Esophagus muscularis mucosa (tissue), 4 donors: ENCODE measurements at regions not wholly inside any gene's neighbourhood (a gene's known extent, or its start where the extent isn't known, plus 50 kb on each side); places are given as distances from the start of the nearest gene placed in this dataset.

Experiments
- DNase-seq: peaks from one replicate; pipeline ENCODE4 v3.0.0-alpha.2; 2017; ENCODE audit errors: extremely low spot score
- H3K27ac ChIP-seq, 4 donors: fragments of 200-600 bp; sonication (generic); replicated peaks in 1 of 4; 1 replicate in 3 of 4; 2 replicates in 1 of 4; pipeline ENCODE4 v1.5.1; 2016 to 2019; ENCODE audit warnings: mild to moderate bottlenecking in 1 of 4
- H3K27me3 ChIP-seq, 4 donors: fragments of 200-600 bp; sonication (generic); one replicate each; pipeline versions ENCODE4 v1.5.1 to v1.6.0; 2016 to 2019
- H3K36me3 ChIP-seq, 4 donors: fragments of 200-600 bp; sonication (generic); one replicate each; pipeline ENCODE4 v1.5.1; 2016 to 2019
- H3K4me1 ChIP-seq, 4 donors: fragments of 200-600 bp; sonication (generic); one replicate each; pipeline ENCODE4 v1.5.1; 2016 to 2019
- H3K4me3 ChIP-seq, 4 donors: fragments of 200-600 bp; sonication (generic); 1 replicate in 2 of 4; 2 replicates in 2 of 4; pipeline ENCODE4 v1.5.1; 2016 to 2019; ENCODE audit warnings: mild to moderate bottlenecking in 4 of 4, moderate library complexity in 1 of 4
- H3K9me3 ChIP-seq, 4 donors: fragments of 200-600 bp; sonication (generic); 1 replicate in 3 of 4; 2 replicates in 1 of 4; pipeline ENCODE4 v1.5.1; 2016 to 2019
- CTCF ChIP-seq, 3 experiments: fragments of 200-600 bp in 2 of 3; fragments of 450-650 bp in 1 of 3; sonication (generic) in 2 of 3; IDR thresholded peaks; one replicate each; pipeline ENCODE4 v1.5.1; 2017 to 2019; ENCODE audit warnings: antibody characterized with exemption in 3 of 3, mild to moderate bottlenecking in 2 of 3, moderate library complexity in 1 of 3
- EP300 ChIP-seq: sonication (generic); formaldehyde crosslinking; IDR thresholded peaks from one replicate; pipeline ENCODE4 v1.6.1; 2017; ENCODE audit warnings: antibody characterized with exemption
- POLR2A ChIP-seq: fragments of 450-650 bp; IDR thresholded peaks from one replicate; pipeline ENCODE4 v1.6.1; 2017; ENCODE audit warnings: antibody characterized with exemption, moderate library complexity, mild to moderate bottlenecking, low read depth
- POLR2AphosphoS5 ChIP-seq, 2 donors: sonication (generic); formaldehyde crosslinking; IDR thresholded peaks; one replicate each; pipeline ENCODE4 v1.6.1; 2017; ENCODE audit warnings: antibody characterized with exemption in 2 of 2
- WGBS: methylation state at CpG from one replicate; pipeline ENCODE4 v1.1.5; 2018; 5-methylcytosine and 5-hydroxymethylcytosine counted together
- intact Hi-C: fragments of 100-400 bp; cut with DNase I; formaldehyde crosslinking; loops from one replicate; pipeline ENCODE4 v1.15.1; 2023

- Histone ChIP-seq H3K27me3 (no peaks in the 10 kb centered on the region), H3K27ac (no peak overlapping the region), H3K4me3 (no peak overlapping the region), H3K9me3 (no peaks in the 10 kb centered on the region), H3K36me3 (no peaks in the 10 kb centered on the region), H3K4me1 (no peaks in the 10 kb centered on the region)
- intact Hi-C loops, result no loop called here
- 93% methylated on average over 5 of the region's 5 CpGs for WGBS
- TF ChIP-seq POLR2A, result no peak
- no peak for TF ChIP-seq CTCF (IDR thresholded peaks at IDR 0.05)
- no peak for TF ChIP-seq EP300
- TF ChIP-seq POLR2AphosphoS5 (IDR thresholded peaks at IDR 0.05), result no peak
- DNase-seq, result no peak
Observed at GRCh38 chr6:153563001-153563400, 431.9 kb upstream of the RGS17 start.

GRCh38 chr6:153553627-153554026 lies 422.5 kb upstream of the RGS17 start:
- no peak overlapping the region for H3K4me3 ChIP-seq
- no peak for TF ChIP-seq POLR2AphosphoS5 (IDR thresholded peaks at IDR 0.05)
- no peak for TF ChIP-seq CTCF (IDR thresholded peaks at IDR 0.05)
- no peak for TF ChIP-seq POLR2A
- no peak for TF ChIP-seq EP300
- no peak overlapping the region for H3K27ac ChIP-seq
- intact Hi-C loops, result no loop called here
- H3K4me1 ChIP-seq, result no peaks in the 10 kb centered on the region
- no peaks in the 10 kb centered on the region for H3K27me3 ChIP-seq
- 93% methylated on average over 1 of the region's 1 CpG for WGBS
- H3K36me3 ChIP-seq, result no peaks in the 10 kb centered on the region
- no peaks in the 10 kb centered on the region for H3K9me3 ChIP-seq
- no peak for DNase-seq

GRCh38 chr6:153539602-153540001 lies 408.5 kb upstream of the RGS17 start:
- Histone ChIP-seq H3K9me3 (peaks cover 0 to 17% (median 7%) of the 10 kb centered on the region in 4 donors), H3K4me1 (no peaks in the 10 kb centered on the region), H3K27me3 (no peaks in the 10 kb centered on the region), H3K4me3 (no peak overlapping the region), H3K27ac (no peak overlapping the region), H3K36me3 (no peaks in the 10 kb centered on the region)
- DNase-seq, result no peak
- 29% methylated on average over 2 of the region's 2 CpGs for WGBS
- intact Hi-C loops, result no loop called here
- TF ChIP-seq EP300 (no peak), CTCF (IDR thresholded peaks at IDR 0.05) (no peak), POLR2AphosphoS5 (IDR thresholded peaks at IDR 0.05) (no peak), POLR2A (no peak)

GRCh38 chr6:153538491-153538890 lies 407.4 kb upstream of the RGS17 start:
- intact Hi-C loops, result no loop called here
- no peak for DNase-seq
- H3K4me1 ChIP-seq, result no peaks in the 10 kb centered on the region
- no peaks in the 10 kb centered on the region for H3K27me3 ChIP-seq
- no peak overlapping the region for H3K4me3 ChIP-seq
- 75% methylated on average over 1 of the region's 1 CpG for WGBS
- H3K9me3 ChIP-seq, result peaks cover 0 to 8% (median 3%) of the 10 kb centered on the region in 4 donors
- H3K36me3 ChIP-seq, result no peaks in the 10 kb centered on the region
- H3K27ac ChIP-seq, result no peak overlapping the region
- TF ChIP-seq EP300 (no peak), CTCF (IDR thresholded peaks at IDR 0.05) (no peak), POLR2A (no peak), POLR2AphosphoS5 (IDR thresholded peaks at IDR 0.05) (no peak)

GRCh38 chr6:153537422-153537821 lies 406.3 kb upstream of the RGS17 start:
- H3K9me3 ChIP-seq, result no peaks in the 10 kb centered on the region

More at GRCh38 chr6:153537422-153537821, 406.3 kb upstream of the RGS17 start:
- TF ChIP-seq CTCF (IDR thresholded peaks at IDR 0.05) (no peak), EP300 (no peak), POLR2A (no peak), POLR2AphosphoS5 (IDR thresholded peaks at IDR 0.05) (no peak)
- H3K36me3 ChIP-seq, result no peaks in the 10 kb centered on the region
- no peaks in the 10 kb centered on the region for H3K27me3 ChIP-seq
- intact Hi-C loops, result no loop called here
- H3K27ac ChIP-seq, result no peak overlapping the region
- no peak overlapping the region for H3K4me3 ChIP-seq
- no peaks in the 10 kb centered on the region for H3K4me1 ChIP-seq
- 100% methylated on average over 1 of the region's 1 CpG for WGBS
- DNase-seq, result no peak
